Astrocyte (in vitro differentiated cells and primary cell): ENCODE measurements at regions not wholly inside any gene's neighbourhood (a gene's known extent, or its start where the extent isn't known, plus 50 kb on each side); places are given as distances from the start of the nearest gene placed in this dataset.

ENCODE experiments used
- DNase-seq: peaks from one replicate; pipeline ENCODE4 v3.0.0-alpha.2; 2010; ENCODE audit warnings: low read depth
- FAIRE-seq: peaks from 2 replicates; lab custom pipeline; 2011; peaks lifted over from hg19 to GRCh38; lab: Jason Lieb, UNC
- H2AFZ ChIP-seq: 2 replicates; pipeline ENCODE4 v1.6.0; 2012; ENCODE audit warnings: low read depth, low read length, inconsistent platforms
- H3K27ac ChIP-seq: 2 replicates; pipeline ENCODE4 v1.5.1; 2011; ENCODE audit warnings: low read depth, low read length, inconsistent platforms
- H3K27me3 ChIP-seq: 2 replicates; pipeline ENCODE4 v1.6.0; 2011; ENCODE audit warnings: low read length, inconsistent platforms; ENCODE audit not compliant: insufficient read depth
- H3K36me3 ChIP-seq: 2 replicates; pipeline ENCODE4 v1.5.1; 2011; ENCODE audit warnings: low read length, inconsistent platforms; ENCODE audit not compliant: insufficient read depth
- H3K4me1 ChIP-seq: 2 replicates; pipeline ENCODE4 v1.5.1; 2011; ENCODE audit warnings: low read length, inconsistent platforms; ENCODE audit not compliant: insufficient read depth
- H3K4me2 ChIP-seq: 2 replicates; pipeline ENCODE4 v1.6.0; 2012; ENCODE audit warnings: low read length, inconsistent platforms
- H3K4me3 ChIP-seq: 2 replicates; pipeline ENCODE4 v1.5.1; 2011; ENCODE audit warnings: low read depth, mild to moderate bottlenecking, low read length, inconsistent platforms; ENCODE audit not compliant: insufficient read depth
- H3K79me2 ChIP-seq: 2 replicates; pipeline ENCODE4 v1.6.0; 2012; ENCODE audit warnings: mild to moderate bottlenecking, low read length, inconsistent platforms; ENCODE audit not compliant: insufficient read depth
- H3K9ac ChIP-seq: 2 replicates; pipeline ENCODE4 v1.6.0; 2012; ENCODE audit warnings: mild to moderate bottlenecking, low read length, inconsistent platforms
- H3K9me3 ChIP-seq: 2 replicates; pipeline ENCODE4 v1.5.1; 2012; ENCODE audit warnings: low read depth, mild to moderate bottlenecking, low read length, inconsistent platforms; ENCODE audit not compliant: insufficient read depth
- H4K20me1 ChIP-seq: 2 replicates; pipeline ENCODE4 v1.6.0; 2012; ENCODE audit warnings: low read length, inconsistent platforms; ENCODE audit not compliant: insufficient read depth
- H3K27ac Mint-ChIP-seq: one replicate; pipeline ENCODE4 v1.8.0; 2021; ENCODE audit warnings: mild to moderate bottlenecking, mixed read lengths; ENCODE audit not compliant: unreplicated experiment
- H3K27me3 Mint-ChIP-seq: one replicate; pipeline ENCODE4 v1.8.0; 2021; ENCODE audit warnings: low read depth, mixed read lengths; ENCODE audit not compliant: unreplicated experiment
- H3K36me3 Mint-ChIP-seq: one replicate; pipeline ENCODE4 v1.8.0; 2021; ENCODE audit warnings: low read depth, mixed read lengths; ENCODE audit not compliant: unreplicated experiment
- H3K4me1 Mint-ChIP-seq: one replicate; pipeline ENCODE4 v1.8.0; 2021; ENCODE audit warnings: low read depth, mixed read lengths; ENCODE audit not compliant: unreplicated experiment
- H3K4me3 Mint-ChIP-seq: one replicate; pipeline ENCODE4 v1.8.0; 2021; ENCODE audit warnings: mild to moderate bottlenecking, moderate library complexity, mixed read lengths; ENCODE audit not compliant: unreplicated experiment
- H3K9me3 Mint-ChIP-seq: one replicate; pipeline ENCODE4 v1.8.0; 2021; ENCODE audit warnings: mild to moderate bottlenecking, mixed read lengths; ENCODE audit not compliant: unreplicated experiment
- EZH2 ChIP-seq: IDR thresholded peaks from 2 replicates; pipeline ENCODE4 v1.6.1; 2012; ENCODE audit warnings: mild to moderate bottlenecking, low read length, inconsistent platforms; ENCODE audit not compliant: insufficient read depth
- TF ChIP-seq, protein P1 (sequence below): IDR thresholded peaks from 2 replicates; pipeline ENCODE4 v1.5.1; 2011; ENCODE audit warnings: low read depth, mild to moderate bottlenecking, inconsistent platforms, low read length, moderate library complexity; ENCODE audit not compliant: insufficient read depth

DNA sequence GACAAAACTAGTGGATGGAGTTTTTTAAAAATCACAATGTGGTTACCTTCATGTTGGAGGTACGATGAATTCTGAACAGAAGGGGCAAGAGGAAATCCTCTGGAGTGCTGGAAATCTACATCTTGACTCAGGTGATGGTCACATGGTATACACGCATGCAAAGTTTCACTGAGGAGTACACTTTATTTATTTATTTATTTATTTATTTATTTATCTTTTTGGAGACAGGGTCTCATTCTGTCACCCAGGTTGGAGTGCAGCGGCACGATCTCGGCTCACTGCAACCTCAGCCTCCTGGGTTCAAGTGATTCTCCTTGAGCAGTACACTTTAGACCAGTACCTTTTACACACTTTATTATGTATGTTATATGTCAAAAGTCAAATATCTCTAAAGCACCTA lies 645.7 kb upstream of the DIPK2B start:
- H3K27ac Mint-ChIP-seq: no peak overlapping the region
- H3K79me2 ChIP-seq: peaks cover 63% of the 10 kb centered on the region

DNA sequence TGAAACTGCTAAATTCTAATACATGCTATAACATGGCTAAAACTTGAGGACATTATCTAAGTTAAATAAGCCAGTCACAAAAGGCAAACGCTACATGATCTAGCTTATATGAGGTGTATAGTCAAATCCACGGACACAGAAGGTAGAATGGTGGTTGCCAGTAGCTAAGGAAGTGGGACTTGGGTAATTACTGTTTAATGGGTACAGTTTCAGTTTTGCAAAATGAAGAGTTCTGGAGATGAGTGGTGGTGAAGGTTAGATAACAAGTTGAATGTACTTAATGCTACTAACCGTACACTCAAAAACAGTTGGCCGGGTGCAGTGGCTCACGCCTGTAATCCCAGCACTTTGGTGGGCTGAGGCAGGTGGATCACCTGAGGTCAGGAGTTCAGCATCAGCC lies 644.5 kb upstream of the DIPK2B start:
- H3K4me1 Mint-ChIP-seq: peaks cover 29% of the 10 kb centered on the region
- Histone ChIP-seq H3K79me2 (peaks cover 57% of the 10 kb centered on the region), H3K36me3 (peaks cover 12% of the 10 kb centered on the region), H3K27ac (no peak overlapping the region), H3K4me1 (peaks cover 15% of the 10 kb centered on the region), H3K4me2 (no peak overlapping the region), H3K27me3 (no peaks in the 10 kb centered on the region), H2AFZ (no peak overlapping the region), H4K20me1 (no peaks in the 10 kb centered on the region), H3K4me3 (no peak overlapping the region), H3K9ac (no peak overlapping the region), H3K9me3 (no peaks in the 10 kb centered on the region)
- H3K27me3 Mint-ChIP-seq: no peaks in the 10 kb centered on the region
- no peaks in the 10 kb centered on the region for H3K9me3 Mint-ChIP-seq
- DNase-seq (no peak), FAIRE-seq (peak; percentile 56)
- peaks cover 3% of the 10 kb centered on the region for H3K36me3 Mint-ChIP-seq
- H3K4me3 Mint-ChIP-seq: no peak overlapping the region
- H3K27ac Mint-ChIP-seq: no peak overlapping the region
- TF ChIP-seq, protein P1, sequence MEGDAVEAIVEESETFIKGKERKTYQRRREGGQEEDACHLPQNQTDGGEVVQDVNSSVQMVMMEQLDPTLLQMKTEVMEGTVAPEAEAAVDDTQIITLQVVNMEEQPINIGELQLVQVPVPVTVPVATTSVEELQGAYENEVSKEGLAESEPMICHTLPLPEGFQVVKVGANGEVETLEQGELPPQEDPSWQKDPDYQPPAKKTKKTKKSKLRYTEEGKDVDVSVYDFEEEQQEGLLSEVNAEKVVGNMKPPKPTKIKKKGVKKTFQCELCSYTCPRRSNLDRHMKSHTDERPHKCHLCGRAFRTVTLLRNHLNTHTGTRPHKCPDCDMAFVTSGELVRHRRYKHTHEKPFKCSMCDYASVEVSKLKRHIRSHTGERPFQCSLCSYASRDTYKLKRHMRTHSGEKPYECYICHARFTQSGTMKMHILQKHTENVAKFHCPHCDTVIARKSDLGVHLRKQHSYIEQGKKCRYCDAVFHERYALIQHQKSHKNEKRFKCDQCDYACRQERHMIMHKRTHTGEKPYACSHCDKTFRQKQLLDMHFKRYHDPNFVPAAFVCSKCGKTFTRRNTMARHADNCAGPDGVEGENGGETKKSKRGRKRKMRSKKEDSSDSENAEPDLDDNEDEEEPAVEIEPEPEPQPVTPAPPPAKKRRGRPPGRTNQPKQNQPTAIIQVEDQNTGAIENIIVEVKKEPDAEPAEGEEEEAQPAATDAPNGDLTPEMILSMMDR: no peak
- TF ChIP-seq EZH2: no peak

More for the DNA sequence above, 645.7 kb upstream of the DIPK2B start:
- Histone ChIP-seq H4K20me1 (no peaks in the 10 kb centered on the region), H3K27ac (no peak overlapping the region), H3K36me3 (peaks cover 12% of the 10 kb centered on the region), H3K4me3 (no peak overlapping the region), H3K27me3 (no peaks in the 10 kb centered on the region), H2AFZ (no peak overlapping the region), H3K9ac (no peak overlapping the region), H3K4me1 (peaks cover 15% of the 10 kb centered on the region), H3K4me2 (no peak overlapping the region), H3K9me3 (no peaks in the 10 kb centered on the region)
- no peak overlapping the region for H3K4me3 Mint-ChIP-seq
- FAIRE-seq (no peak), DNase-seq (no peak)
- peaks cover 26% of the 10 kb centered on the region for H3K4me1 Mint-ChIP-seq
- peaks cover 3% of the 10 kb centered on the region for H3K36me3 Mint-ChIP-seq
- no peak for TF ChIP-seq EZH2
- TF ChIP-seq, protein P1: no peak
- no peaks in the 10 kb centered on the region for H3K27me3 Mint-ChIP-seq
- H3K9me3 Mint-ChIP-seq: no peaks in the 10 kb centered on the region

DNA sequence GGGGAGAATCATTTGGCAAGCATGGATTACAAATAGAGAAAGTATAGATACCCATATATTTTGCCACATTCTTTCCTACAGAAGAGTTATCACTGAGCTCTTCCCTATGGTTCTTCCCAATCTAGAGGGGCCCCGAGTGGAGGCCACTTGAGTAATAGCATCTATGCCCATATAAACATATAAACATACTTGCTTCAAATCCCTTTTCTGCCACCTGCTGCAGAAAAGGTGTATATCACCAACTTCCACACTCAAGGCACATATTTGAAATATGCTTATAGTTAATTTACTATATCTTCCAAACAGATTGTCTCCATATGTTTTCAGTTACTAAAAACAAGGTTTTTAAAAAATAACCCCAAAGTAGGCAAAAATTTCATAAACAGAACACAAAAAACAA lies 642.8 kb upstream of the DIPK2B start:
- DNase-seq: no peak
- no peak overlapping the region for H3K9ac ChIP-seq
- no peak overlapping the region for H3K4me2 ChIP-seq
- no peak overlapping the region for H3K27ac Mint-ChIP-seq
- no peaks in the 10 kb centered on the region for H3K9me3 ChIP-seq
- H3K4me3 Mint-ChIP-seq: peak overlapping the region; percentile 27
- TF ChIP-seq EZH2: no peak
- TF ChIP-seq, protein P1: no peak
- H3K79me2 ChIP-seq: peaks cover 51% of the 10 kb centered on the region
- H3K27me3 ChIP-seq: no peaks in the 10 kb centered on the region
- no peaks in the 10 kb centered on the region for H3K9me3 Mint-ChIP-seq
- no peak overlapping the region for H3K27ac ChIP-seq
- peak; percentile 52 for FAIRE-seq
- H3K27me3 Mint-ChIP-seq: no peaks in the 10 kb centered on the region
- peaks cover 3% of the 10 kb centered on the region for H3K36me3 Mint-ChIP-seq
- H3K4me3 ChIP-seq: no peak overlapping the region
- H2AFZ ChIP-seq: no peak overlapping the region
- no peaks in the 10 kb centered on the region for H4K20me1 ChIP-seq
- peaks cover 12% of the 10 kb centered on the region for H3K4me1 ChIP-seq
- H3K4me1 Mint-ChIP-seq: peaks cover 29% of the 10 kb centered on the region
- peaks cover 12% of the 10 kb centered on the region for H3K36me3 ChIP-seq
